Activated CD8-positive, alpha-beta T cell treated with anti-CD3 and anti-CD28 coated beads for 36 hours (primary cell): ENCODE measurements at regions not wholly inside any gene's neighbourhood (a gene's known extent, or its start where the extent isn't known, plus 50 kb on each side); places are given as distances from the start of the nearest gene placed in this dataset.

Experiments used
- ATAC-seq: fragments of 200-7000 bp; cut with Tn5 transposase; one replicate; pipeline ENCODE4 v1.10.0; 2021; ENCODE audit warnings: mild to moderate bottlenecking, moderate library complexity
- CTCF ChIA-PET: fragments of 350-600 bp; sonication (Branson Sonifier 250); formaldehyde crosslinking; loops from one replicate; lab custom pipeline; 2021; ENCODE audit warnings: antibody characterized with exemption; lab: Charles Lee
- POLR2A ChIA-PET: fragments of 350-600 bp; sonication (Branson Sonifier 250); formaldehyde crosslinking; loops from one replicate; lab custom pipeline; 2021; ENCODE audit warnings: antibody characterized with exemption; lab: Charles Lee
- DNase-seq: peaks from one replicate; pipeline ENCODE4 v3.0.0-alpha.2; 2020
- H3K27ac Mint-ChIP-seq: one replicate; pipeline ENCODE4 v1.8.0; 2021; ENCODE audit warnings: mild to moderate bottlenecking, mixed read lengths
- H3K27me3 Mint-ChIP-seq: one replicate; pipeline ENCODE4 v1.8.0; 2021; ENCODE audit warnings: mixed read lengths
- H3K36me3 Mint-ChIP-seq: one replicate; pipeline ENCODE4 v1.8.0; 2021; ENCODE audit warnings: low read depth, mixed read lengths
- H3K4me1 Mint-ChIP-seq: one replicate; pipeline ENCODE4 v1.8.0; 2021; ENCODE audit warnings: low read depth, mixed read lengths
- H3K4me3 Mint-ChIP-seq: one replicate; pipeline ENCODE4 v1.8.0; 2021; ENCODE audit warnings: mild to moderate bottlenecking, moderate library complexity, mixed read lengths
- H3K9me3 Mint-ChIP-seq: one replicate; pipeline ENCODE4 v1.8.0; 2021; ENCODE audit warnings: mixed read lengths
- CTCF ChIP-seq: fragments of 200-600 bp; IDR thresholded peaks from one replicate; pipeline ENCODE4 v1.8.0; 2022; ENCODE audit warnings: antibody characterized with exemption, mild to moderate bottlenecking
- intact Hi-C: fragments of 100-400 bp; cut with micrococcal nuclease; formaldehyde crosslinking; loops from one replicate; pipeline ENCODE4 v1.10.0; 2022

- ATAC-seq (no peak), DNase-seq (no peak)
- ChIA-PET POLR2A (no interaction called here), CTCF (no interaction called here)
- no peaks in the 10 kb centered on the region for H3K4me1 Mint-ChIP-seq
- no peak overlapping the region for H3K4me3 Mint-ChIP-seq
- TF ChIP-seq CTCF: no peak
- no peaks in the 10 kb centered on the region for H3K36me3 Mint-ChIP-seq
- intact Hi-C loops: no loop called here
- H3K27me3 Mint-ChIP-seq: no peaks in the 10 kb centered on the region
- no peak overlapping the region for H3K27ac Mint-ChIP-seq
- H3K9me3 Mint-ChIP-seq: no peaks in the 10 kb centered on the region
These were observed 61.5 kb upstream of the AMOT start for GRCh38 chrX:112901869-112902725.

- Mint-ChIP-seq H3K27me3 (peaks cover 6% of the 10 kb centered on the region), H3K36me3 (no peaks in the 10 kb centered on the region), H3K4me3 (no peak overlapping the region), H3K27ac (no peak overlapping the region), H3K4me1 (no peaks in the 10 kb centered on the region), H3K9me3 (no peaks in the 10 kb centered on the region)
- TF ChIP-seq CTCF: no peak
- no peak for ATAC-seq
- POLR2A ChIA-PET: no interaction called here
- no peak for DNase-seq
- intact Hi-C loops: no loop called here
- CTCF ChIA-PET: no interaction called here
These were observed 55.4 kb upstream of the AMOT start for GRCh38 chrX:112896051-112896450.
